ENCODE measurements at regions not wholly inside any gene's neighbourhood (a gene's known extent, or its start where the extent isn't known, plus 50 kb on each side); places are given as distances from the start of the nearest gene placed in this dataset.

GRCh38 chr2:118292991-118293390 lies 204.7 kb downstream of the INSIG2 start (continued):
- TF ChIP-seq E2F1 (CRISPR knock-in tag; IDR thresholded peaks at IDR 0.05) (no peak), NFXL1 (CRISPR knock-in tag; IDR thresholded peaks at IDR 0.05) (no peak), FOXJ3 (CRISPR knock-in tag; IDR thresholded peaks at IDR 0.05) (no peak), HCFC1 (IDR thresholded peaks at IDR 0.05; ENCODE audit: low read depth, low read length) (no peak)
- TF ChIP-seq, protein P1, sequence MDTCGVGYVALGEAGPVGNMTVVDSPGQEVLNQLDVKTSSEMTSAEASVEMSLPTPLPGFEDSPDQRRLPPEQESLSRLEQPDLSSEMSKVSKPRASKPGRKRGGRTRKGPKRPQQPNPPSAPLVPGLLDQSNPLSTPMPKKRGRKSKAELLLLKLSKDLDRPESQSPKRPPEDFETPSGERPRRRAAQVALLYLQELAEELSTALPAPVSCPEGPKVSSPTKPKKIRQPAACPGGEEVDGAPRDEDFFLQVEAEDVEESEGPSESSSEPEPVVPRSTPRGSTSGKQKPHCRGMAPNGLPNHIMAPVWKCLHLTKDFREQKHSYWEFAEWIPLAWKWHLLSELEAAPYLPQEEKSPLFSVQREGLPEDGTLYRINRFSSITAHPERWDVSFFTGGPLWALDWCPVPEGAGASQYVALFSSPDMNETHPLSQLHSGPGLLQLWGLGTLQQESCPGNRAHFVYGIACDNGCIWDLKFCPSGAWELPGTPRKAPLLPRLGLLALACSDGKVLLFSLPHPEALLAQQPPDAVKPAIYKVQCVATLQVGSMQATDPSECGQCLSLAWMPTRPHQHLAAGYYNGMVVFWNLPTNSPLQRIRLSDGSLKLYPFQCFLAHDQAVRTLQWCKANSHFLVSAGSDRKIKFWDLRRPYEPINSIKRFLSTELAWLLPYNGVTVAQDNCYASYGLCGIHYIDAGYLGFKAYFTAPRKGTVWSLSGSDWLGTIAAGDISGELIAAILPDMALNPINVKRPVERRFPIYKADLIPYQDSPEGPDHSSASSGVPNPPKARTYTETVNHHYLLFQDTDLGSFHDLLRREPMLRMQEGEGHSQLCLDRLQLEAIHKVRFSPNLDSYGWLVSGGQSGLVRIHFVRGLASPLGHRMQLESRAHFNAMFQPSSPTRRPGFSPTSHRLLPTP (IDR thresholded peaks at IDR 0.05; ENCODE audit: borderline replicate concordance, extremely low read depth, insufficient read length) = no peak
- TF ChIP-seq, protein P2, sequence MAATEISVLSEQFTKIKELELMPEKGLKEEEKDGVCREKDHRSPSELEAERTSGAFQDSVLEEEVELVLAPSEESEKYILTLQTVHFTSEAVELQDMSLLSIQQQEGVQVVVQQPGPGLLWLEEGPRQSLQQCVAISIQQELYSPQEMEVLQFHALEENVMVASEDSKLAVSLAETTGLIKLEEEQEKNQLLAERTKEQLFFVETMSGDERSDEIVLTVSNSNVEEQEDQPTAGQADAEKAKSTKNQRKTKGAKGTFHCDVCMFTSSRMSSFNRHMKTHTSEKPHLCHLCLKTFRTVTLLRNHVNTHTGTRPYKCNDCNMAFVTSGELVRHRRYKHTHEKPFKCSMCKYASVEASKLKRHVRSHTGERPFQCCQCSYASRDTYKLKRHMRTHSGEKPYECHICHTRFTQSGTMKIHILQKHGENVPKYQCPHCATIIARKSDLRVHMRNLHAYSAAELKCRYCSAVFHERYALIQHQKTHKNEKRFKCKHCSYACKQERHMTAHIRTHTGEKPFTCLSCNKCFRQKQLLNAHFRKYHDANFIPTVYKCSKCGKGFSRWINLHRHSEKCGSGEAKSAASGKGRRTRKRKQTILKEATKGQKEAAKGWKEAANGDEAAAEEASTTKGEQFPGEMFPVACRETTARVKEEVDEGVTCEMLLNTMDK (IDR thresholded peaks at IDR 0.05; ENCODE audit: borderline replicate concordance, insufficient read depth, low read depth, low read length, poor library complexity, severe bottlenecking) = no peak

All from K562 (cell line).